CD4-positive, alpha-beta memory T cell (primary cell): ENCODE measurements at regions not wholly inside any gene's neighbourhood (a gene's known extent, or its start where the extent isn't known, plus 50 kb on each side); places are given as distances from the start of the nearest gene placed in this dataset.

Experiments
- CTCF ChIA-PET: fragments of 350-600 bp; sonication (Branson Sonifier 250); formaldehyde crosslinking; loops from one replicate; lab custom pipeline; 2021; ENCODE audit warnings: inconsistent platforms; ENCODE audit not compliant: partially characterized antibody; lab: Charles Lee
- POLR2A ChIA-PET: fragments of 350-600 bp; sonication (Branson Sonifier 250); formaldehyde crosslinking; loops from one replicate; lab custom pipeline; 2021; ENCODE audit not compliant: partially characterized antibody; lab: Charles Lee
- DNase-seq, 5 donors: peaks; one replicate each; pipeline versions ENCODE4 v3.0.0 to v3.0.0-alpha.2; 2020 to 2022; ENCODE audit warnings: mixed read lengths in 1 of 5
- H3K27ac ChIP-seq: one replicate; pipeline ENCODE4 v1.7.0; 2013; ENCODE audit warnings: low read depth, low read length
- H3K27me3 ChIP-seq: 2 replicates; pipeline ENCODE4 v1.7.0; 2013; ENCODE audit warnings: mild to moderate bottlenecking, low read length, moderate library complexity; ENCODE audit not compliant: insufficient read depth
- H3K36me3 ChIP-seq: 2 replicates; pipeline ENCODE4 v1.7.0; 2013; ENCODE audit warnings: mild to moderate bottlenecking, low read length, moderate library complexity; ENCODE audit not compliant: insufficient read depth
- H3K4me1 ChIP-seq: 2 replicates; pipeline ENCODE4 v1.7.0; 2013; ENCODE audit warnings: mild to moderate bottlenecking, low read length, moderate library complexity; ENCODE audit not compliant: insufficient read depth
- H3K4me3 ChIP-seq, 2 donors: one replicate each; pipeline ENCODE4 v1.7.0; 2013; ENCODE audit warnings: low read length in 2 of 2, mild to moderate bottlenecking in 1 of 2
- H3K9me3 ChIP-seq, 2 donors: one replicate each; pipeline ENCODE4 v1.7.0; 2013; ENCODE audit warnings: low read length in 2 of 2, control low read depth in 1 of 2; ENCODE audit not compliant: control insufficient read depth in 1 of 2
- H3K27ac Mint-ChIP-seq, 7 donors: one replicate each; pipeline ENCODE4 v1.8.0; 2020 to 2021; ENCODE audit warnings: mixed read lengths in 7 of 7, mild to moderate bottlenecking in 6 of 7, inconsistent platforms in 3 of 7, moderate library complexity in 3 of 7
- H3K27me3 Mint-ChIP-seq, 2 donors: one replicate each; pipeline ENCODE4 v1.8.0; 2020 to 2021; ENCODE audit warnings: mixed read lengths in 2 of 2
- H3K36me3 Mint-ChIP-seq, 2 donors: one replicate each; pipeline ENCODE4 v1.8.0; 2020 to 2021; ENCODE audit warnings: mixed read lengths in 2 of 2, inconsistent platforms in 1 of 2, mild to moderate bottlenecking in 1 of 2
- H3K4me1 Mint-ChIP-seq, 4 donors: one replicate each; pipeline ENCODE4 v1.8.0; 2020 to 2021; ENCODE audit warnings: mixed read lengths in 4 of 4, mild to moderate bottlenecking in 1 of 4
- H3K4me3 Mint-ChIP-seq, 8 donors: one replicate each; pipeline ENCODE4 v1.8.0; 2020 to 2021; ENCODE audit warnings: mixed read lengths in 8 of 8, mild to moderate bottlenecking in 7 of 8, moderate library complexity in 6 of 8, inconsistent platforms in 3 of 8
- H3K9me3 Mint-ChIP-seq, 8 donors: one replicate each; pipeline ENCODE4 v1.8.0; 2020 to 2021; ENCODE audit warnings: mixed read lengths in 8 of 8, mild to moderate bottlenecking in 5 of 8, inconsistent platforms in 3 of 8, moderate library complexity in 1 of 8
- intact Hi-C: fragments of 100-400 bp; cut with micrococcal nuclease; formaldehyde crosslinking; loops from one replicate; pipeline ENCODE4 v1.15.1; 2023

- ChIA-PET CTCF (interaction anchor here (1.3 kb wide), 1 partner anchor 8 kb away, joined by 3 read pairs; no protein-coding TSS in a partner anchor), POLR2A (no interaction called here)
- Histone ChIP-seq H3K27ac (no peak overlapping the region), H3K4me1 (no peaks in the 10 kb centered on the region), H3K4me3 (no peak overlapping the region), H3K9me3 (no peaks in the 10 kb centered on the region), H3K27me3 (no peaks in the 10 kb centered on the region), H3K36me3 (no peaks in the 10 kb centered on the region)
- Mint-ChIP-seq H3K4me1 (no peaks in the 10 kb centered on the region), H3K36me3 (no peaks in the 10 kb centered on the region), H3K9me3 (peaks cover 0 to 8% (median 2%) of the 10 kb centered on the region in 8 donors), H3K4me3 (no peak overlapping the region), H3K27me3 (peaks cover 0 to 1% of the 10 kb centered on the region in 2 donors), H3K27ac (no peak overlapping the region)
- DNase-seq = no peak
- intact Hi-C loops = no loop called here
Measured at GRCh38 chrX:7698248-7698647, 144.7 kb upstream of the VCX start.

- intact Hi-C loops = no loop called here
- no peaks in the 10 kb centered on the region for H3K9me3 ChIP-seq
- ChIA-PET CTCF (no interaction called here), POLR2A (no interaction called here)
- DNase-seq = no peak
- H3K27ac Mint-ChIP-seq = no peak overlapping the region
- no peaks in the 10 kb centered on the region for H3K36me3 Mint-ChIP-seq
- H3K4me1 ChIP-seq = no peaks in the 10 kb centered on the region
- H3K27me3 Mint-ChIP-seq = no peaks in the 10 kb centered on the region
- no peak overlapping the region for H3K4me3 ChIP-seq
- H3K4me3 Mint-ChIP-seq = no peak overlapping the region
- H3K9me3 Mint-ChIP-seq = peaks cover 0 to 14% (median 0%) of the 10 kb centered on the region in 8 donors
- H3K36me3 ChIP-seq = no peaks in the 10 kb centered on the region
- H3K27me3 ChIP-seq = no peaks in the 10 kb centered on the region
- no peak overlapping the region for H3K27ac ChIP-seq
- H3K4me1 Mint-ChIP-seq = no peaks in the 10 kb centered on the region
Measured at GRCh38 chrX:7690842-7691241, 152.1 kb upstream of the VCX start.

- no peak overlapping the region for H3K4me3 Mint-ChIP-seq
- H3K4me3 ChIP-seq = no peak overlapping the region
- ChIA-PET CTCF (no interaction called here), POLR2A (no interaction called here)
- intact Hi-C loops = no loop called here
- no peaks in the 10 kb centered on the region for H3K36me3 ChIP-seq
- no peaks in the 10 kb centered on the region for H3K36me3 Mint-ChIP-seq
- DNase-seq = no peak
- H3K4me1 ChIP-seq = no peaks in the 10 kb centered on the region
- no peaks in the 10 kb centered on the region for H3K27me3 ChIP-seq
- no peaks in the 10 kb centered on the region for H3K4me1 Mint-ChIP-seq
- H3K9me3 Mint-ChIP-seq = peaks cover 0 to 16% (median 0%) of the 10 kb centered on the region in 8 donors
- H3K9me3 ChIP-seq = no peaks in the 10 kb centered on the region
- no peaks in the 10 kb centered on the region for H3K27me3 Mint-ChIP-seq
- no peak overlapping the region for H3K27ac Mint-ChIP-seq
- no peak overlapping the region for H3K27ac ChIP-seq
Measured at GRCh38 chrX:7689791-7690412, 153.1 kb upstream of the VCX start.

- Histone ChIP-seq H3K36me3 (no peaks in the 10 kb centered on the region), H3K27me3 (no peaks in the 10 kb centered on the region), H3K4me3 (no peak overlapping the region), H3K27ac (no peak overlapping the region), H3K9me3 (no peaks in the 10 kb centered on the region), H3K4me1 (no peaks in the 10 kb centered on the region)
- intact Hi-C loops = no loop called here
- no peak overlapping the region for H3K4me3 Mint-ChIP-seq
- H3K36me3 Mint-ChIP-seq = no peaks in the 10 kb centered on the region
- H3K27me3 Mint-ChIP-seq = no peaks in the 10 kb centered on the region
- no peaks in the 10 kb centered on the region for H3K4me1 Mint-ChIP-seq
- peaks cover 0 to 8% (median under 1%) of the 10 kb centered on the region in 8 donors for H3K9me3 Mint-ChIP-seq
- POLR2A ChIA-PET = no interaction called here
- DNase-seq = no peak
- CTCF ChIA-PET = no interaction called here
- no peak overlapping the region for H3K27ac Mint-ChIP-seq
Measured at GRCh38 chrX:7680181-7680580, 162.8 kb upstream of the VCX start.

- no peak for DNase-seq
- peaks cover 0 to 28% (median 12%) of the 10 kb centered on the region in 8 donors for H3K9me3 Mint-ChIP-seq
- no peaks in the 10 kb centered on the region for H3K9me3 ChIP-seq
- intact Hi-C loops = no loop called here
- H3K27me3 ChIP-seq = no peaks in the 10 kb centered on the region
- no peaks in the 10 kb centered on the region for H3K36me3 Mint-ChIP-seq
- no peaks in the 10 kb centered on the region for H3K4me1 ChIP-seq
- H3K27me3 Mint-ChIP-seq = no peaks in the 10 kb centered on the region
- no peak overlapping the region for H3K4me3 Mint-ChIP-seq
- ChIA-PET POLR2A (no interaction called here), CTCF (no interaction called here)
- H3K4me1 Mint-ChIP-seq = no peaks in the 10 kb centered on the region
- no peak overlapping the region for H3K27ac ChIP-seq
- H3K36me3 ChIP-seq = no peaks in the 10 kb centered on the region
- H3K4me3 ChIP-seq = no peak overlapping the region
- no peak overlapping the region for H3K27ac Mint-ChIP-seq
Measured at GRCh38 chrX:7654316-7654715, 188.7 kb upstream of the VCX start.

GRCh38 chrX:7647831-7648230 lies 195.1 kb upstream of the VCX start:
- no peak for DNase-seq
- H3K36me3 Mint-ChIP-seq = no peaks in the 10 kb centered on the region
- no peaks in the 10 kb centered on the region for H3K36me3 ChIP-seq
- H3K27me3 ChIP-seq = no peaks in the 10 kb centered on the region
- peaks cover 0 to 13% (median 3%) of the 10 kb centered on the region in 8 donors for H3K9me3 Mint-ChIP-seq
- ChIA-PET CTCF (no interaction called here), POLR2A (no interaction called here)
- no peaks in the 10 kb centered on the region for H3K4me1 ChIP-seq
- no peaks in the 10 kb centered on the region for H3K27me3 Mint-ChIP-seq
- intact Hi-C loops = no loop called here
- no peaks in the 10 kb centered on the region for H3K9me3 ChIP-seq
- H3K27ac Mint-ChIP-seq = no peak overlapping the region
- H3K4me3 ChIP-seq = no peak overlapping the region
- H3K4me1 Mint-ChIP-seq = no peaks in the 10 kb centered on the region
- H3K4me3 Mint-ChIP-seq = no peak overlapping the region
- no peak overlapping the region for H3K27ac ChIP-seq

- CTCF ChIA-PET = no interaction called here
- H3K27ac ChIP-seq = no peak overlapping the region
- H3K4me1 Mint-ChIP-seq = no peaks in the 10 kb centered on the region
- intact Hi-C loops = no loop called here
- H3K4me3 ChIP-seq = no peak overlapping the region
- H3K4me1 ChIP-seq = no peaks in the 10 kb centered on the region
- H3K4me3 Mint-ChIP-seq = no peak overlapping the region
- no peak overlapping the region for H3K27ac Mint-ChIP-seq
- no peaks in the 10 kb centered on the region for H3K36me3 Mint-ChIP-seq
- POLR2A ChIA-PET = no interaction called here
- no peak for DNase-seq
- no peaks in the 10 kb centered on the region for H3K27me3 ChIP-seq
- H3K9me3 ChIP-seq = no peaks in the 10 kb centered on the region
- H3K36me3 ChIP-seq = no peaks in the 10 kb centered on the region
- H3K27me3 Mint-ChIP-seq = peaks cover 0 to 2% of the 10 kb centered on the region in 2 donors
- H3K9me3 Mint-ChIP-seq = peaks cover 0 to 11% (median 3%) of the 10 kb centered on the region in 8 donors
Measured at GRCh38 chrX:7641141-7641540, 201.8 kb upstream of the VCX start.
